Panc1 (cell line): ENCODE measurements at regions not wholly inside any gene's neighbourhood (a gene's known extent, or its start where the extent isn't known, plus 50 kb on each side); places are given as distances from the start of the nearest gene placed in this dataset.

Source experiments
- POLR2AphosphoS5 ChIP-seq: IDR thresholded peaks from 2 replicates; pipeline ENCODE4 v1.6.1; 2012; ENCODE audit warnings: mild to moderate bottlenecking, low read depth, low read length, moderate library complexity
- TCF7L2 ChIP-seq: IDR thresholded peaks from 2 replicates; pipeline ENCODE4 v1.6.1; 2011; ENCODE audit warnings: mild to moderate bottlenecking, low read depth, low read length, inconsistent platforms
- TF ChIP-seq, protein P1 (sequence below): fragments of 450-650 bp; IDR thresholded peaks from 2 replicates; pipeline ENCODE4 v1.5.1; 2017; ENCODE audit warnings: mild to moderate bottlenecking
- TF ChIP-seq, protein P2 (sequence below), 2 experiments: IDR thresholded peaks; 2 replicates each; pipeline ENCODE4 v1.6.1; 2011 to 2012; ENCODE audit warnings: low read depth in 2 of 2, control low read depth in 1 of 2, low read length in 1 of 2, mild to moderate bottlenecking in 1 of 2, moderate library complexity in 1 of 2; ENCODE audit not compliant: insufficient read depth in 1 of 2

DNA sequence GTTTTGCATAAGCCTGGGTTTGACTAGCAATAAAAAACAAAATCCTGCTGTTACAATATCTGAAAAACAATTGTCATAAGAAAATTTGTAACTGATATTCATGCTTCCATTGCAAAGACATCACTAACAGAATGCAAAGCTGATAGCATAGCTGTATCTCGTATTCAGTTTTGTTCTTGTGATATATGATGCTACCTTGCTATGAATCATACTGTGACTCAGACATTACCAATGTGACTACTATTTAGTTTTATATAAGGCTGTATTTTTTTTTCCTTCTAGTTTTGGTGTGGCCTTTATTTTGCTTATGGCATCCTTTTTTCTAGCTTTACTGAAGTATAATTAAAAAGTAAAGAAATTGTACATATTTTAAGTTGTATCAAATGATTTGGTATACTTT, 1381.8 kb downstream of the MRPL39 start:
- TF ChIP-seq, protein P1, sequence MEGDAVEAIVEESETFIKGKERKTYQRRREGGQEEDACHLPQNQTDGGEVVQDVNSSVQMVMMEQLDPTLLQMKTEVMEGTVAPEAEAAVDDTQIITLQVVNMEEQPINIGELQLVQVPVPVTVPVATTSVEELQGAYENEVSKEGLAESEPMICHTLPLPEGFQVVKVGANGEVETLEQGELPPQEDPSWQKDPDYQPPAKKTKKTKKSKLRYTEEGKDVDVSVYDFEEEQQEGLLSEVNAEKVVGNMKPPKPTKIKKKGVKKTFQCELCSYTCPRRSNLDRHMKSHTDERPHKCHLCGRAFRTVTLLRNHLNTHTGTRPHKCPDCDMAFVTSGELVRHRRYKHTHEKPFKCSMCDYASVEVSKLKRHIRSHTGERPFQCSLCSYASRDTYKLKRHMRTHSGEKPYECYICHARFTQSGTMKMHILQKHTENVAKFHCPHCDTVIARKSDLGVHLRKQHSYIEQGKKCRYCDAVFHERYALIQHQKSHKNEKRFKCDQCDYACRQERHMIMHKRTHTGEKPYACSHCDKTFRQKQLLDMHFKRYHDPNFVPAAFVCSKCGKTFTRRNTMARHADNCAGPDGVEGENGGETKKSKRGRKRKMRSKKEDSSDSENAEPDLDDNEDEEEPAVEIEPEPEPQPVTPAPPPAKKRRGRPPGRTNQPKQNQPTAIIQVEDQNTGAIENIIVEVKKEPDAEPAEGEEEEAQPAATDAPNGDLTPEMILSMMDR, result no peak
- TF ChIP-seq TCF7L2 (no peak), POLR2AphosphoS5 (no peak)
- TF ChIP-seq, protein P2, sequence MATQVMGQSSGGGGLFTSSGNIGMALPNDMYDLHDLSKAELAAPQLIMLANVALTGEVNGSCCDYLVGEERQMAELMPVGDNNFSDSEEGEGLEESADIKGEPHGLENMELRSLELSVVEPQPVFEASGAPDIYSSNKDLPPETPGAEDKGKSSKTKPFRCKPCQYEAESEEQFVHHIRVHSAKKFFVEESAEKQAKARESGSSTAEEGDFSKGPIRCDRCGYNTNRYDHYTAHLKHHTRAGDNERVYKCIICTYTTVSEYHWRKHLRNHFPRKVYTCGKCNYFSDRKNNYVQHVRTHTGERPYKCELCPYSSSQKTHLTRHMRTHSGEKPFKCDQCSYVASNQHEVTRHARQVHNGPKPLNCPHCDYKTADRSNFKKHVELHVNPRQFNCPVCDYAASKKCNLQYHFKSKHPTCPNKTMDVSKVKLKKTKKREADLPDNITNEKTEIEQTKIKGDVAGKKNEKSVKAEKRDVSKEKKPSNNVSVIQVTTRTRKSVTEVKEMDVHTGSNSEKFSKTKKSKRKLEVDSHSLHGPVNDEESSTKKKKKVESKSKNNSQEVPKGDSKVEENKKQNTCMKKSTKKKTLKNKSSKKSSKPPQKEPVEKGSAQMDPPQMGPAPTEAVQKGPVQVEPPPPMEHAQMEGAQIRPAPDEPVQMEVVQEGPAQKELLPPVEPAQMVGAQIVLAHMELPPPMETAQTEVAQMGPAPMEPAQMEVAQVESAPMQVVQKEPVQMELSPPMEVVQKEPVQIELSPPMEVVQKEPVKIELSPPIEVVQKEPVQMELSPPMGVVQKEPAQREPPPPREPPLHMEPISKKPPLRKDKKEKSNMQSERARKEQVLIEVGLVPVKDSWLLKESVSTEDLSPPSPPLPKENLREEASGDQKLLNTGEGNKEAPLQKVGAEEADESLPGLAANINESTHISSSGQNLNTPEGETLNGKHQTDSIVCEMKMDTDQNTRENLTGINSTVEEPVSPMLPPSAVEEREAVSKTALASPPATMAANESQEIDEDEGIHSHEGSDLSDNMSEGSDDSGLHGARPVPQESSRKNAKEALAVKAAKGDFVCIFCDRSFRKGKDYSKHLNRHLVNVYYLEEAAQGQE (IDR thresholded peaks at IDR 0.05; ENCODE audit: insufficient read depth in 1 of 2, low read depth in 2 of 2, low read length in 1 of 2), result no peak
